KOPT-K1 (cell line): ENCODE measurements at regions not wholly inside any gene's neighbourhood (a gene's known extent, or its start where the extent isn't known, plus 50 kb on each side); places are given as distances from the start of the nearest gene placed in this dataset.
"Not testable (repeated sequence)": the region's sequence is repeated elsewhere in the genome, so short reads cannot be mapped to it uniquely, and the experiment has no call there.

ENCODE experiments used
- H3K27ac ChIP-seq: fragments of 200-600 bp; sonication (generic); 2 replicates; pipeline ENCODE4 v1.5.1; 2016; ENCODE audit warnings: antibody characterized with exemption, mild to moderate bottlenecking, low read depth, low read length; ENCODE audit not compliant: poor library complexity, severe bottlenecking
- H3K36me3 ChIP-seq: fragments of 200-600 bp; sonication (generic); 2 replicates; pipeline ENCODE4 v1.5.1; 2017; ENCODE audit warnings: antibody characterized with exemption, mild to moderate bottlenecking, low read length, moderate library complexity; ENCODE audit not compliant: insufficient read depth
- H3K9me3 ChIP-seq: fragments of 200-600 bp; sonication (generic); 2 replicates; pipeline ENCODE4 v1.5.1; 2017; ENCODE audit warnings: antibody characterized with exemption, low read length, mild to moderate bottlenecking; ENCODE audit not compliant: insufficient read depth, poor library complexity, severe bottlenecking

GRCh38 chr9:105089874-105090273, 154.6 kb upstream of the SLC44A1 start:
- H3K36me3 ChIP-seq = no peaks in the 10 kb centered on the region
- no peak overlapping the region for H3K27ac ChIP-seq
- H3K9me3 ChIP-seq = no peaks in the 10 kb centered on the region

- H3K9me3 ChIP-seq = no peaks in the 10 kb centered on the region
- H3K36me3 ChIP-seq = no peaks in the 10 kb centered on the region
- no peak overlapping the region for H3K27ac ChIP-seq
Measured at GRCh38 chr9:105091004-105091640, 153.3 kb upstream of the SLC44A1 start.

- no peak overlapping the region for H3K27ac ChIP-seq
- no peaks in the 10 kb centered on the region for H3K9me3 ChIP-seq
- no peaks in the 10 kb centered on the region for H3K36me3 ChIP-seq
Measured at GRCh38 chr9:105093685-105094084, 150.8 kb upstream of the SLC44A1 start.

- H3K36me3 ChIP-seq = no peaks in the 10 kb centered on the region
- no peaks in the 10 kb centered on the region for H3K9me3 ChIP-seq
- no peak overlapping the region for H3K27ac ChIP-seq
Measured at GRCh38 chr9:105098370-105098769, 146.1 kb upstream of the SLC44A1 start.

- H3K36me3 ChIP-seq = no peaks in the 10 kb centered on the region
- no peak overlapping the region for H3K27ac ChIP-seq
- no peaks in the 10 kb centered on the region for H3K9me3 ChIP-seq
Measured at GRCh38 chr9:105103776-105104175, 140.7 kb upstream of the SLC44A1 start.

GRCh38 chr9:105114318-105114717, 130.1 kb upstream of the SLC44A1 start:
- Histone ChIP-seq H3K9me3 (no peaks in the 10 kb centered on the region), H3K27ac (peak overlapping the region; percentile 75), H3K36me3 (no peaks in the 10 kb centered on the region)

- H3K36me3 ChIP-seq = no peaks in the 10 kb centered on the region
- H3K27ac ChIP-seq = peak overlapping the region; percentile 75
- H3K9me3 ChIP-seq = no peaks in the 10 kb centered on the region
Measured at GRCh38 chr9:105114964-105115728, 129.3 kb upstream of the SLC44A1 start.

- Histone ChIP-seq H3K9me3 (no peaks in the 10 kb centered on the region), H3K36me3 (no peaks in the 10 kb centered on the region), H3K27ac (peak overlapping the region; percentile 75)
Measured at GRCh38 chr9:105116052-105116868, 128.2 kb upstream of the SLC44A1 start.

GRCh38 chr9:105117234-105117633, 127.2 kb upstream of the SLC44A1 start:
- Histone ChIP-seq H3K9me3 (no peaks in the 10 kb centered on the region), H3K27ac (no peak overlapping the region), H3K36me3 (no peaks in the 10 kb centered on the region)

- Histone ChIP-seq H3K27ac (peak overlapping the region; percentile 46), H3K9me3 (no peaks in the 10 kb centered on the region), H3K36me3 (no peaks in the 10 kb centered on the region)
Measured at GRCh38 chr9:105118636-105119035, 125.8 kb upstream of the SLC44A1 start.

- Histone ChIP-seq H3K27ac (peak overlapping the region; percentile 46), H3K36me3 (no peaks in the 10 kb centered on the region), H3K9me3 (no peaks in the 10 kb centered on the region)
Measured at GRCh38 chr9:105119156-105119555, 125.3 kb upstream of the SLC44A1 start.

- no peaks in the 10 kb centered on the region for H3K9me3 ChIP-seq
- H3K36me3 ChIP-seq = no peaks in the 10 kb centered on the region
- peak overlapping the region; percentile 46 for H3K27ac ChIP-seq
Measured at GRCh38 chr9:105121861-105122430, 122.5 kb upstream of the SLC44A1 start.

- H3K9me3 ChIP-seq, H3K36me3 ChIP-seq: not testable (repeated sequence)
Measured at GRCh38 chr9:105124598-105124997, 119.9 kb upstream of the SLC44A1 start.

GRCh38 chr9:105126226-105126625, 118.2 kb upstream of the SLC44A1 start:
- Histone ChIP-seq H3K36me3 (no peaks in the 10 kb centered on the region), H3K9me3 (no peaks in the 10 kb centered on the region), H3K27ac (peak overlapping the region; percentile 61)

More at GRCh38 chr9:105124598-105124997, 119.9 kb upstream of the SLC44A1 start:
- not testable (repeated sequence) for H3K27ac ChIP-seq

GRCh38 chr9:105127863-105128220, 116.6 kb upstream of the SLC44A1 start:
- Histone ChIP-seq H3K27ac (peak overlapping the region; percentile 83), H3K36me3 (no peaks in the 10 kb centered on the region)

More at GRCh38 chr9:105127863-105128220, 116.6 kb upstream of the SLC44A1 start:
- H3K9me3 ChIP-seq = no peaks in the 10 kb centered on the region
